ENCODE measurements at regions not wholly inside any gene's neighbourhood (a gene's known extent, or its start where the extent isn't known, plus 50 kb on each side); places are given as distances from the start of the nearest gene placed in this dataset.
"Not testable (repeated sequence)": the region's sequence is repeated elsewhere in the genome, so short reads cannot be mapped to it uniquely, and the experiment has no call there.

DNA sequence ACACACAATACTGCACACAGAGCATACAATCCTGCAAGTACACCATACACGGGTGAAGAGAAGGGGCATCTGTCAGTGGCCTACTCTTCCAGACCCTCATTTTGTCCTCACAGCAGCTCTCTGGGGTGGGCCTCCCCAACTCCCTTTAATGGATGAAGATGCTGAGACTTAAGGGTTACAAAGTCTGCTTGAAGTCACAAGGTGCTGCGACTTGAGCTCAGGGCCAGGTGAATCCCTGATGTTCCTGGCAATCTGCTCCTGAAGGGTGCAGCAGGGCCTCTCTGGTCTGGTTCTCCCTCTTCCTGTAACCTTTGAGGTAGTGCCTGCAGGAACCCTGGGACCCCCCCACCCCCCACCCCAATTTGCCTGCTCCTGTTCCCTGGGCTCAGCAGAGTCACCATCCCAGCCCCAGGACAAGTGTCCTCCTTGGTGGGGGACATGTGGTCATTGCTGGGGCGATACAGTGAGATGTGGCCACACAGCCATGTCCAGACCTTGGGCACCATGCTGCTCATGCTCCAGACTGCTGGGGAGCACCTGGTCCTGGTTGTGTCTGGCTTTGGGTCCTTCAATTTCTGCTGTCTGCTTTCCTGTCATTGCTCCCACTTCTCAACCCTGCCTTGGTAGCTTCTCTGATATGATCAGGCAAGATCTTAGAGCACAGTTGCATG, 107.5 kb downstream of the METRNL start:
- Histone ChIP-seq H3K27me3 (replicated peaks) (no peaks in the 10 kb centered on the region), H3K27ac (no peak overlapping the region), H3K4me3 (no peak overlapping the region), H3K36me3 (no peaks in the 10 kb centered on the region), H3K9me3 (replicated peaks) (peaks cover 6% of the 10 kb centered on the region), H3K4me1 (replicated peaks) (peaks cover 27% of the 10 kb centered on the region)
- DNase-seq (ENCODE audit: low read depth in 1 of 2, low spot score in 2 of 2) = peak in 1 of 2 experiments; percentile 25

GRCh38 chr17:83187782-83188311, 108.4 kb downstream of the METRNL start:
- peaks cover 6% of the 10 kb centered on the region for H3K9me3 ChIP-seq (replicated peaks)
- H3K4me3 ChIP-seq = no peak overlapping the region
- DNase-seq (ENCODE audit: low read depth in 1 of 2, low spot score in 2 of 2) = no peak
- peaks cover 33% of the 10 kb centered on the region for H3K4me1 ChIP-seq (replicated peaks)
- H3K27me3 ChIP-seq (replicated peaks) = no peaks in the 10 kb centered on the region
- no peak overlapping the region for H3K27ac ChIP-seq
- no peaks in the 10 kb centered on the region for H3K36me3 ChIP-seq

- Histone ChIP-seq H3K4me1 (replicated peaks) (peaks cover 42% of the 10 kb centered on the region), H3K36me3 (no peaks in the 10 kb centered on the region), H3K9me3 (replicated peaks) (peaks cover 8% of the 10 kb centered on the region), H3K4me3 (no peak overlapping the region), H3K27me3 (replicated peaks) (no peaks in the 10 kb centered on the region), H3K27ac (peak overlapping the region; percentile 88)
- peak; percentile 95 for DNase-seq (ENCODE audit: low read depth in 1 of 2, low spot score in 2 of 2)
These were observed 109.9 kb downstream of the METRNL start for GRCh38 chr17:83189044-83190003.

- peaks cover 13% of the 10 kb centered on the region for H3K9me3 ChIP-seq (replicated peaks)
- no peak for DNase-seq (ENCODE audit: low read depth in 1 of 2, low spot score in 2 of 2)
- no peaks in the 10 kb centered on the region for H3K27me3 ChIP-seq (replicated peaks)
- peaks cover 49% of the 10 kb centered on the region for H3K4me1 ChIP-seq (replicated peaks)
- H3K36me3 ChIP-seq = no peaks in the 10 kb centered on the region
- peak overlapping the region; percentile 88 for H3K27ac ChIP-seq
- H3K4me3 ChIP-seq = no peak overlapping the region
These were observed 110.6 kb downstream of the METRNL start for GRCh38 chr17:83190004-83190385.

- Histone ChIP-seq H3K27ac (peak overlapping the region; percentile 88), H3K4me1 (replicated peaks) (peaks cover 57% of the 10 kb centered on the region)
- DNase-seq (ENCODE audit: low read depth in 1 of 2, low spot score in 2 of 2) = peak in 1 of 2 experiments; percentile 42
These were observed 111.4 kb downstream of the METRNL start for GRCh38 chr17:83190601-83191387.

GRCh38 chr17:83191388-83192160, 112.2 kb downstream of the METRNL start:
- peaks cover 65% of the 10 kb centered on the region for H3K4me1 ChIP-seq (replicated peaks)
- no peaks in the 10 kb centered on the region for H3K36me3 ChIP-seq
- no peak overlapping the region for H3K27ac ChIP-seq
- H3K9me3 ChIP-seq (replicated peaks) = peaks cover 17% of the 10 kb centered on the region
- DNase-seq (ENCODE audit: low read depth in 1 of 2, low spot score in 2 of 2) = peak in 1 of 2 experiments; percentile 36
- no peak overlapping the region for H3K4me3 ChIP-seq
- H3K27me3 ChIP-seq (replicated peaks) = no peaks in the 10 kb centered on the region

More at GRCh38 chr17:83190601-83191387, 111.4 kb downstream of the METRNL start:
- Histone ChIP-seq H3K36me3 (no peaks in the 10 kb centered on the region), H3K27me3 (replicated peaks) (no peaks in the 10 kb centered on the region), H3K4me3 (no peak overlapping the region), H3K9me3 (replicated peaks) (peaks cover 13% of the 10 kb centered on the region)

DNA sequence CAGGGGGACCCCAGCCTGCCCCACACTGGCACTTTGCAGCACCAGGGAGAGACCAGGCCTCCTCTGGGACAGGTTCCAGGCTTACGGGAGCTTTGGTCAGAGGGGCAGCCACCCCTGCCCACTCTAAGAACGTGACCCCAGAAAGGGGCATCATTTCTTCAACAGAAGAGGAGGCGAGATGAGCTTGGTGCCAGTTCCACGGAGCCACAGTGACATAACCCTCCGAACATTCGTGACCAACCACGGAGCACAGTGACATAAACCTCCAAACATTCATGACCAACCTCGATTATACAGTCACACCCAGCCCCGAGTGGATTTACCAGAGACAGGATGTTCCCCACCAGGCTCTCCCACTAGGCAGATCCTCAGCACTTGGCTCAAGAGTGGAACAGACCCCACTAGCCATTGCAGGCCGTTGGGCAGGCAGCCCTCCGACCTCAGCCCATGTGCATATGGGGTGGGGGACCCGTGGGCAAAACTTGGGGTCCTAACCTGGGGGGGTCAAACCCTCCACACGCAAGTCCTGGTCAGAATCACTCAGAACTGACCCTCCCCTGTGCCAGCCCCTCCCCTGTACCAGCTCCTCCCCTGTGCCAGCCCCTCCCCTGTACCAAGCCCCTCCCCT, 112.9 kb downstream of the METRNL start:
- no peak overlapping the region for H3K4me3 ChIP-seq
- peaks cover 17% of the 10 kb centered on the region for H3K9me3 ChIP-seq (replicated peaks)
- DNase-seq (ENCODE audit: low read depth in 1 of 2, low spot score in 2 of 2) = peak in 1 of 2 experiments; percentile 53
- H3K27me3 ChIP-seq (replicated peaks) = no peaks in the 10 kb centered on the region
- peaks cover 65% of the 10 kb centered on the region for H3K4me1 ChIP-seq (replicated peaks)
- H3K27ac ChIP-seq = no peak overlapping the region
- no peaks in the 10 kb centered on the region for H3K36me3 ChIP-seq

- H3K9me3 ChIP-seq (replicated peaks) = peaks cover 13% of the 10 kb centered on the region
- not testable (repeated sequence) for H3K27ac ChIP-seq; H3K27me3 ChIP-seq (replicated peaks); DNase-seq (ENCODE audit: low read depth in 1 of 2, low spot score in 2 of 2); H3K36me3 ChIP-seq; H3K4me3 ChIP-seq
- H3K4me1 ChIP-seq (replicated peaks) = peaks cover 65% of the 10 kb centered on the region
These were observed 113.5 kb downstream of the METRNL start for GRCh38 chr17:83192789-83193335.

GRCh38 chr17:83193336-83194185, 114.2 kb downstream of the METRNL start:
- H3K27ac ChIP-seq = no peak overlapping the region
- peaks cover 11% of the 10 kb centered on the region for H3K9me3 ChIP-seq (replicated peaks)
- peaks cover 64% of the 10 kb centered on the region for H3K4me1 ChIP-seq (replicated peaks)
- no peak overlapping the region for H3K4me3 ChIP-seq
- no peaks in the 10 kb centered on the region for H3K27me3 ChIP-seq (replicated peaks)
- peak in 1 of 2 experiments; percentile 46 for DNase-seq (ENCODE audit: low read depth in 1 of 2, low spot score in 2 of 2)
- no peaks in the 10 kb centered on the region for H3K36me3 ChIP-seq

DNA sequence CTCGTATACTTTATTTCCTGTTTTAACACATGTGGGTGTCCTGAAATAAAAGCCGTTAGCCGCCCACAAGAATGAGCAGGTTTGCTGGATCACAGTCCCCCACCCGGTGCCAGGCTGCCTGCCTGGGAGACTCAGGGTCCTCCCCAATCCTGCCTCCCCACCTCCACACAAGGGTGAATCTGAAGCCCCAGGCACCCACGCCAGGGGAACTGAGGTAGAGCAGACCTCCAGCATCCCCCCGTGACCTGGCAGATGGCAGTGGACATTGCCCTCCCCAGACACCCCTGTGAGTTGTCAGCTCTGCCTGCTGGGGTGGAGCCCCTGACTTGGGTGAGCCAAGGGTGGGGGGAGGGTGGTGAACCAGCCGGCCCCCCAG, 114.8 kb downstream of the METRNL start:
- peak in 1 of 2 experiments; percentile 44 for DNase-seq (ENCODE audit: low read depth in 1 of 2, low spot score in 2 of 2)
- Histone ChIP-seq H3K27ac (0 out of 2 replicates have a peak overlapping the region, but pooled peaks have one; percentile 46), H3K27me3 (replicated peaks) (no peaks in the 10 kb centered on the region), H3K9me3 (replicated peaks) (peaks cover 11% of the 10 kb centered on the region), H3K4me3 (no peak overlapping the region), H3K36me3 (no peaks in the 10 kb centered on the region), H3K4me1 (replicated peaks) (peaks cover 58% of the 10 kb centered on the region)

- no peak overlapping the region for H3K4me3 ChIP-seq
- peak overlapping the region; percentile 46 for H3K27ac ChIP-seq
- H3K4me1 ChIP-seq (replicated peaks) = peaks cover 51% of the 10 kb centered on the region
- peak; percentile 62 to 77 for DNase-seq (ENCODE audit: low read depth in 1 of 2, low spot score in 2 of 2)
- peaks cover 11% of the 10 kb centered on the region for H3K9me3 ChIP-seq (replicated peaks)
- no peaks in the 10 kb centered on the region for H3K27me3 ChIP-seq (replicated peaks)
- H3K36me3 ChIP-seq = no peaks in the 10 kb centered on the region
These were observed 115.4 kb downstream of the METRNL start for GRCh38 chr17:83194761-83195329.

All from SJSA1 (cell line).